Kidney epithelial cell (primary cell): ENCODE measurements at regions not wholly inside any gene's neighbourhood (a gene's known extent, or its start where the extent isn't known, plus 50 kb on each side); places are given as distances from the start of the nearest gene placed in this dataset.

Experiments
- DNase-seq: peaks from one replicate; pipeline ENCODE4 v3.0.0-alpha.2; 2010; ENCODE audit warnings: low read depth
- H3K27me3 ChIP-seq: 2 replicates; pipeline ENCODE4 v1.6.0; 2011; ENCODE audit warnings: low read length; ENCODE audit not compliant: control insufficient read depth, insufficient read depth
- H3K36me3 ChIP-seq: 2 replicates; pipeline ENCODE4 v1.5.1; 2011; ENCODE audit warnings: low read length; ENCODE audit not compliant: control insufficient read depth, insufficient read depth
- H3K4me3 ChIP-seq: 2 replicates; pipeline ENCODE4 v1.5.1; 2011; ENCODE audit warnings: low read depth, mild to moderate bottlenecking, control low read depth, low read length
- CTCF ChIP-seq: IDR thresholded peaks from 2 replicates; pipeline ENCODE4 v1.5.1; 2011; ENCODE audit warnings: mild to moderate bottlenecking, moderate library complexity, low read length, control low read depth, inconsistent platforms; ENCODE audit not compliant: insufficient read depth, poor library complexity, severe bottlenecking

- DNase-seq = no peak
- no peak overlapping the region for H3K4me3 ChIP-seq
- H3K27me3 ChIP-seq = no peaks in the 10 kb centered on the region
- no peaks in the 10 kb centered on the region for H3K36me3 ChIP-seq
- TF ChIP-seq CTCF = no peak
These were observed 273.9 kb upstream of the ADAMTS16 start for GRCh38 chr5:4866131-4866659.

GRCh38 chr5:4866817-4867216 lies 273.3 kb upstream of the ADAMTS16 start:
- no peaks in the 10 kb centered on the region for H3K27me3 ChIP-seq
- H3K4me3 ChIP-seq = no peak overlapping the region
- no peak for TF ChIP-seq CTCF
- no peak for DNase-seq
- H3K36me3 ChIP-seq = no peaks in the 10 kb centered on the region

GRCh38 chr5:4868140-4868735 lies 271.9 kb upstream of the ADAMTS16 start:
- Histone ChIP-seq H3K36me3 (no peaks in the 10 kb centered on the region), H3K4me3 (no peak overlapping the region), H3K27me3 (no peaks in the 10 kb centered on the region)
- peak; percentile 88 for TF ChIP-seq CTCF
- peak; percentile 12 for DNase-seq

- no peak for TF ChIP-seq CTCF
- Histone ChIP-seq H3K4me3 (no peak overlapping the region), H3K36me3 (no peaks in the 10 kb centered on the region), H3K27me3 (peaks cover 2% of the 10 kb centered on the region)
- DNase-seq = peak; percentile 19
These were observed 266.5 kb upstream of the ADAMTS16 start for GRCh38 chr5:4873652-4874051.

GRCh38 chr5:4874097-4874496 lies 266.0 kb upstream of the ADAMTS16 start:
- peaks cover 2% of the 10 kb centered on the region for H3K27me3 ChIP-seq
- H3K4me3 ChIP-seq = no peak overlapping the region
- no peak for TF ChIP-seq CTCF
- no peak for DNase-seq
- no peaks in the 10 kb centered on the region for H3K36me3 ChIP-seq

GRCh38 chr5:4875942-4876341 lies 264.2 kb upstream of the ADAMTS16 start:
- DNase-seq = no peak
- H3K27me3 ChIP-seq = peaks cover 2% of the 10 kb centered on the region
- no peak for TF ChIP-seq CTCF
- H3K36me3 ChIP-seq = no peaks in the 10 kb centered on the region
- no peak overlapping the region for H3K4me3 ChIP-seq
